SK-N-SH treated with all-trans-retinoic acid at 6 μM for 48 hours (cell line): ENCODE measurements at regions not wholly inside any gene's neighbourhood (a gene's known extent, or its start where the extent isn't known, plus 50 kb on each side); places are given as distances from the start of the nearest gene placed in this dataset.

Experiments used
- ATAC-seq: fragments of 200-7000 bp; cut with Tn5 transposase; 3 replicates; pipeline ENCODE4 v1.9.1; 2020; ENCODE audit warnings: mild to moderate bottlenecking, moderate library complexity
- ARNTL ChIP-seq: fragments of 450-650 bp; formaldehyde crosslinking; IDR thresholded peaks from 2 replicates; pipeline ENCODE4 v1.5.0; 2020; ENCODE audit warnings: low read depth, mild to moderate bottlenecking, moderate library complexity, borderline replicate concordance
- BACH2 ChIP-seq: fragments of 250-450 bp; sonication (Bioruptor Pico); IDR thresholded peaks from 2 replicates; pipeline ENCODE4 v1.9.0; 2021; ENCODE audit warnings: mild to moderate bottlenecking, borderline replicate concordance
- CSDC2 ChIP-seq: fragments of 250-450 bp; sonication (Bioruptor Pico); IDR thresholded peaks from 2 replicates; pipeline ENCODE4 v1.5.0; 2020; ENCODE audit warnings: mild to moderate bottlenecking, moderate library complexity
- CSRNP3 ChIP-seq: fragments of 250-450 bp; sonication (Bioruptor Pico); IDR thresholded peaks from 2 replicates; pipeline ENCODE4 v1.5.1; 2021; ENCODE audit warnings: mild to moderate bottlenecking, moderate library complexity
- ESRRG ChIP-seq: fragments of 250-450 bp; sonication (Bioruptor Pico); IDR thresholded peaks from 2 replicates; pipeline ENCODE4 v1.6.1; 2021; ENCODE audit warnings: mild to moderate bottlenecking
- GLIS3 ChIP-seq: fragments of 250-450 bp; sonication (Bioruptor Pico); IDR thresholded peaks from 2 replicates; pipeline ENCODE4 v1.5.0; 2020; ENCODE audit warnings: mild to moderate bottlenecking, moderate library complexity
- ISL1 ChIP-seq: fragments of 250-450 bp; sonication (Bioruptor Pico); IDR thresholded peaks from 2 replicates; pipeline ENCODE4 v2.1.2; 2022; ENCODE audit warnings: mild to moderate bottlenecking, moderate library complexity
- PATZ1 ChIP-seq: fragments of 250-450 bp; sonication (Bioruptor Pico); IDR thresholded peaks from 2 replicates; pipeline ENCODE4 v1.8.0; 2020; ENCODE audit warnings: mild to moderate bottlenecking, moderate library complexity, borderline replicate concordance
- PPARA ChIP-seq: fragments of 250-450 bp; sonication (Bioruptor Pico); IDR thresholded peaks from 2 replicates; pipeline ENCODE4 v1.5.0; 2020; ENCODE audit warnings: mild to moderate bottlenecking, borderline replicate concordance
- RARB ChIP-seq: fragments of 250-450 bp; sonication (Bioruptor Pico); IDR thresholded peaks from 2 replicates; pipeline ENCODE4 v1.8.0; 2021; ENCODE audit warnings: mild to moderate bottlenecking, moderate library complexity
- SNAI2 ChIP-seq: fragments of 250-450 bp; sonication (Bioruptor Pico); IDR thresholded peaks from 2 replicates; pipeline ENCODE4 v1.5.0; 2020; ENCODE audit warnings: mild to moderate bottlenecking, moderate library complexity
- TCF4 ChIP-seq: fragments of 250-450 bp; sonication (Bioruptor Pico); IDR thresholded peaks from 2 replicates; pipeline ENCODE4 v1.8.0; 2021; ENCODE audit warnings: mild to moderate bottlenecking, moderate library complexity, borderline replicate concordance
- TOX ChIP-seq: fragments of 250-450 bp; sonication (Bioruptor Pico); IDR thresholded peaks from 2 replicates; pipeline ENCODE4 v1.8.0; 2021; ENCODE audit warnings: mild to moderate bottlenecking, moderate library complexity, borderline replicate concordance
- TSHZ2 ChIP-seq: fragments of 250-450 bp; sonication (Bioruptor Pico); IDR thresholded peaks from 2 replicates; pipeline ENCODE4 v1.5.0; 2020; ENCODE audit warnings: mild to moderate bottlenecking, moderate library complexity
- ZC3H10 ChIP-seq: fragments of 250-450 bp; sonication (Bioruptor Pico); IDR thresholded peaks from 2 replicates; pipeline ENCODE4 v1.5.1; 2021; ENCODE audit warnings: mild to moderate bottlenecking, moderate library complexity
- ZFP3 ChIP-seq: fragments of 250-450 bp; sonication (Bioruptor Pico); IDR thresholded peaks from 2 replicates; pipeline ENCODE4 v1.5.0; 2020; ENCODE audit warnings: mild to moderate bottlenecking, moderate library complexity
- ZFP30 ChIP-seq: fragments of 450-650 bp; formaldehyde crosslinking; IDR thresholded peaks from 2 replicates; pipeline ENCODE4 v1.5.0; 2022; ENCODE audit warnings: mild to moderate bottlenecking, moderate library complexity
- ZNF70 ChIP-seq: fragments of 450-650 bp; formaldehyde crosslinking; IDR thresholded peaks from 2 replicates; pipeline ENCODE4 v1.5.0; 2020; ENCODE audit warnings: mild to moderate bottlenecking, moderate library complexity
- ZNF8 ChIP-seq: fragments of 450-650 bp; formaldehyde crosslinking; IDR thresholded peaks from 2 replicates; pipeline ENCODE4 v1.5.0; 2020; ENCODE audit warnings: mild to moderate bottlenecking, moderate library complexity
- TF ChIP-seq, protein P1 (sequence below): fragments of 250-450 bp; sonication (Bioruptor Pico); IDR thresholded peaks from 2 replicates; pipeline ENCODE4 v1.5.1; 2020; ENCODE audit warnings: low read depth, mild to moderate bottlenecking, moderate library complexity
- TF ChIP-seq, protein P2 (sequence below): fragments of 250-450 bp; sonication (Bioruptor Pico); IDR thresholded peaks from 2 replicates; pipeline ENCODE4 v1.8.0; 2021; ENCODE audit warnings: low read depth, mild to moderate bottlenecking, moderate library complexity, borderline replicate concordance

GRCh38 chr9:7316967-7317366, 482.6 kb downstream of the DMAC1 start:
- TF ChIP-seq ZNF70 (CRISPR knock-in tag) (no peak), TCF4 (CRISPR knock-in tag) (no peak), ZFP30 (CRISPR knock-in tag) (no peak), CSDC2 (no peak), TOX (no peak), ARNTL (CRISPR knock-in tag) (no peak)
- ATAC-seq, result no peak

GRCh38 chr9:7316166-7316795, 483.3 kb downstream of the DMAC1 start:
- ATAC-seq, result no peak
- TF ChIP-seq GLIS3 (no peak), ZFP3 (no peak), BACH2 (CRISPR knock-in tag) (no peak), ISL1 (CRISPR knock-in tag) (no peak), ESRRG (no peak), ZNF8 (CRISPR knock-in tag) (no peak), SNAI2 (CRISPR knock-in tag) (no peak), CSDC2 (no peak), RARB (no peak)
- TF ChIP-seq, protein P1, sequence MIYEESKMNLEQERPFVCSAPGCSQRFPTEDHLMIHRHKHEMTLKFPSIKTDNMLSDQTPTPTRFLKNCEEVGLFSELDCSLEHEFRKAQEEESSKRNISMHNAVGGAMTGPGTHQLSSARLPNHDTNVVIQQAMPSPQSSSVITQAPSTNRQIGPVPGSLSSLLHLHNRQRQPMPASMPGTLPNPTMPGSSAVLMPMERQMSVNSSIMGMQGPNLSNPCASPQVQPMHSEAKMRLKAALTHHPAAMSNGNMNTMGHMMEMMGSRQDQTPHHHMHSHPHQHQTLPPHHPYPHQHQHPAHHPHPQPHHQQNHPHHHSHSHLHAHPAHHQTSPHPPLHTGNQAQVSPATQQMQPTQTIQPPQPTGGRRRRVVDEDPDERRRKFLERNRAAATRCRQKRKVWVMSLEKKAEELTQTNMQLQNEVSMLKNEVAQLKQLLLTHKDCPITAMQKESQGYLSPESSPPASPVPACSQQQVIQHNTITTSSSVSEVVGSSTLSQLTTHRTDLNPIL (CRISPR knock-in tag), result no peak
- TF ChIP-seq, protein P2, sequence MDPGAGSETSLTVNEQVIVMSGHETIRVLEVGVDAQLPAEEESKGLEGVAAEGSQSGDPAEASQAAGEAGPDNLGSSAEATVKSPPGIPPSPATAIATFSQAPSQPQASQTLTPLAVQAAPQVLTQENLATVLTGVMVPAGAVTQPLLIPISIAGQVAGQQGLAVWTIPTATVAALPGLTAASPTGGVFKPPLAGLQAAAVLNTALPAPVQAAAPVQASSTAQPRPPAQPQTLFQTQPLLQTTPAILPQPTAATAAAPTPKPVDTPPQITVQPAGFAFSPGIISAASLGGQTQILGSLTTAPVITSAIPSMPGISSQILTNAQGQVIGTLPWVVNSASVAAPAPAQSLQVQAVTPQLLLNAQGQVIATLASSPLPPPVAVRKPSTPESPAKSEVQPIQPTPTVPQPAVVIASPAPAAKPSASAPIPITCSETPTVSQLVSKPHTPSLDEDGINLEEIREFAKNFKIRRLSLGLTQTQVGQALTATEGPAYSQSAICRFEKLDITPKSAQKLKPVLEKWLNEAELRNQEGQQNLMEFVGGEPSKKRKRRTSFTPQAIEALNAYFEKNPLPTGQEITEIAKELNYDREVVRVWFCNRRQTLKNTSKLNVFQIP (CRISPR knock-in tag), result no peak

GRCh38 chr9:7315746-7316145, 483.8 kb downstream of the DMAC1 start:
- ATAC-seq, result no peak
- TF ChIP-seq TOX, result no peak

- TF ChIP-seq BACH2 (CRISPR knock-in tag) (no peak), TSHZ2 (CRISPR knock-in tag) (no peak), ZFP30 (CRISPR knock-in tag) (no peak), GLIS3 (no peak), CSRNP3 (CRISPR knock-in tag) (no peak), PPARA (CRISPR knock-in tag) (no peak), TCF4 (CRISPR knock-in tag) (no peak), ZFP3 (no peak), ZC3H10 (CRISPR knock-in tag) (no peak), PATZ1 (CRISPR knock-in tag) (no peak), ESRRG (no peak), RARB (no peak), SNAI2 (CRISPR knock-in tag) (no peak), ISL1 (CRISPR knock-in tag) (no peak)
- TF ChIP-seq, protein P1 (CRISPR knock-in tag), result no peak
- ATAC-seq, result no peak
These were observed 484.5 kb downstream of the DMAC1 start for GRCh38 chr9:7315116-7315515.
